Gastrocnemius medialis (tissue), 4 donors: ENCODE measurements at regions not wholly inside any gene's neighbourhood (a gene's known extent, or its start where the extent isn't known, plus 50 kb on each side); places are given as distances from the start of the nearest gene placed in this dataset.

Experiments used
- CTCF ChIP-seq, 5 experiments: fragments of 450-650 bp in 3 of 5; fragments of 200-600 bp in 2 of 5; sonication (generic) in 2 of 5; IDR thresholded peaks in 4 of 5; conservative IDR thresholded peaks in 1 of 5; 1 replicate in 4 of 5; 2 replicates in 1 of 5; pipeline ENCODE4 v1.5.1; 2016 to 2019; ENCODE audit warnings: antibody characterized with exemption in 5 of 5, mild to moderate bottlenecking in 3 of 5, moderate library complexity in 3 of 5
- POLR2A ChIP-seq, 2 donors: fragments of 450-650 bp; IDR thresholded peaks; one replicate each; pipeline ENCODE4 v1.6.1; 2017; ENCODE audit warnings: antibody characterized with exemption in 2 of 2, mild to moderate bottlenecking in 2 of 2, moderate library complexity in 2 of 2

GRCh38 chr13:34696296-34696695, 245.8 kb upstream of the NBEA start:
- TF ChIP-seq CTCF (IDR thresholded peaks at IDR 0.05 in 4 of 5, conservative IDR thresholded peaks at IDR 0.05 in 1 of 5) (no peak), POLR2A (IDR thresholded peaks at IDR 0.05) (no peak)
